Stimulated activated CD4-positive, alpha-beta T cell treated with anti-CD3 and anti-CD28 coated beads, Interleukin-12 subunit alpha, Interleukin-12 subunit beta, amount 100 ng/mL, for 24 hours (primary cell): ENCODE measurements at regions not wholly inside any gene's neighbourhood (a gene's known extent, or its start where the extent isn't known, plus 50 kb on each side); places are given as distances from the start of the nearest gene placed in this dataset.

Experiments
- DNase-seq, 2 experiments: peaks; one replicate each; pipeline ENCODE4 v3.0.0-alpha.2; 2020; ENCODE audit warnings: low read depth in 2 of 2

GRCh38 chr2:234640657-234641056, 143.8 kb upstream of the ARL4C start:
- DNase-seq: no peak

- no peak for DNase-seq
Measured at GRCh38 chr2:234638966-234639365, 142.1 kb upstream of the ARL4C start.

GRCh38 chr2:234635284-234635683, 138.4 kb upstream of the ARL4C start:
- no peak for DNase-seq

DNA sequence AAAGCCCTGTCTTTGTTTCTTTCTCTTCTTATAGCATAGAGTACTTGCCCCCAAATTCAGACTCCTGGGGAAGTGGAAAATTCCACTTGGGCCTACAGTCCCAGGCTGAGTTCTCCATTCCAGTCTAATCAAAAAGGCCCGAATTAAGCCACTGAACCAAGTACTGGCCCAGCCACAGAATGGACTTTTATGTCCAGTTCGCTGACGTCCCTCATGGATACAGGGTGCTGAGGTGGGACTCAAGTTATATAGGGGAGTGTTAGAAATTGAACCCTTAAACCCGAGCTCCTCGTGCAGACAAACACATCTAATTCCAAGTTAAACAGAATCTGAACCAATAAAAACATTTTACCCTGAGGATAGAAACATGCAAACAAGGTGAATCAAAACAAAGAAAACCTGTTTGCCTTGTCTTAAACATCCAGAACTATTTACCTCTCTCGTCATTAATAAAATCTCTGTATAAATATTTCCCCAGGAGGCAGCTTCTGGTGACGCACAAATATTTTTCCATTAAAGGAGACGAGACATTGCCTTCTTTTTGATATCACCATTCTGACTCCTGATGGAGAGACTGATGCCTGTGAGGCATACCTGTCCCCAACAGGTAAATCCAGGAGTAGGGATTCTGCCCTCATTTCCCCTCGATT, 136.8 kb upstream of the ARL4C start:
- no peak for DNase-seq

DNA sequence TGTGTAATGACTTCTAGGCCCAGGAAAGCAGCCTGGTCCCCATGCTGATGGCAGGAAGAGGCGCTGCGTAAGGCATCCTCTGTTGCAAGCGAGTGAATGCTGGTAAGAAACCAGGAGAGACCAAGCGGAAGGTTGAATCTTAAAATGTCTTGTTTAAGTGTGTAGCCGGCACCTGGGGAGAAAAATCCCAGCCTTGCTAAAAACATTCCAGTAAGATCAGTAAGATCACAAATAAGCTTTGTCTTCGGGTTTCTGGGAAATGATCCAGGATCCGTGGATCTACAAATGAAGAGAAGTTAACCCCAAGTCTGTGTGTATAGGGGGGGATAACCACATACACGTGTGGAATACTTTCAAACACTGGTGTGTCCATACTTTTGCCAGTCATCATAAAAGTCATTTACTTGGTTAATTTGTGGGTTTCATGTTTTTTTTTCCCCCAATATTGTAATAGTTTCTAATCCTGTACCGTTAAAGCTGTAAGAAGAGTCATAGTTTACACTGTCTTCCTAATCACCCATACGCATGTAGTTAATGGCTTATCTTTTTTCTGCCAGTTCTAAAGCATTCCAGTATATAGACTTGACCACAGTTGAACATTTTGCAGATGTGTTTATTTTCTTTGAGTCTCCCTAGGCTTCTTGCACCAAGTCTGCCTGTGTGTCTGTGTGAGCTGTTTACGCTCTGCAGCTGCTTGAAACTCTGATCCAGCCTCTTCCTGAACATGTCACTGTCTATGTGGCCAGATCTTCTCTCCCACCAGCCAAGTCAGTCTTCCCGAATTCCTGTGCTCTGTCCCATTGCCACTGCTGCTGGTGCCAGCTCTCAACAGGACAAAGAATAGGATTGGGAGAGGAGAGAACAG, 135.9 kb upstream of the ARL4C start:
- no peak for DNase-seq

DNA sequence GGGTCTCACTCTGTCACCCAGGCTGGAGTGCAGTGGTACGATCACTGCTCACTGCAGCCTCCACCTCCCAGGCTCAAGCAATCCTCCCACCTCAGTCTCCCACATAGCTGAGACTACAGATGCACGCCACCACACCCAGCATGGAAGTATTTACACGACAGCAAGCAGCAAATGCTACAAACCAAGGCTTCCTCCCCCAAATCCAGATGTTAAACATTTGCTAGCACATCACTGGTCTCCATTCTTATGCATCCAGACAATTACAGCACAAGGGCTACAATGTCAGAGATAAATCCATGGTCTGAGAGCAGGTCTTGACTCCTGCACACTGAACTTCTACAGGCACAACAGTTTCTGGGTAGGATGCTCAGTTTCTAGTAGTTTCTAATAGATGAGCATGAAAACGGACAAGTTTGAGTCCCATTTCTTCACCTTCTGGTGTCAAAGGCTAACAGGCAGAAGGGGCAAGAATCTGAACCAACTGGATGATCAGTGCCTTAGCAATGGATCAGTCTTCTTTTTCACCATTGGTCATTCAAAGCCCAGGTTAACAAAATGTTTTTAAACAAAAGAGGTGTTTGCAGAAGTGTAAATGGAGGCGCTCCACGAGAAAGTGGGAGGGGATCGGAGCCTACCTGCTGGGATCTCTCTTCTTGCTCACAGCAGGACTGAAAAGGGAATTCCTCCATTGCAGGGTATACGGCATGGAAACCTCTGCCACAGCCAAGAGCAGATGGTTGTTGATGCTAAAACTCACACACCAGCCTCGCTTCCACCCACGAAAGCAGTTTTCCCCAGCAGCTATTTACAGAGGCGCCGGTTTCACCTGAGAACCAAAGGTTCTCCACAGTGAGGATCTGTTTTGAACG, 135.0 kb upstream of the ARL4C start:
- DNase-seq: no peak

DNA sequence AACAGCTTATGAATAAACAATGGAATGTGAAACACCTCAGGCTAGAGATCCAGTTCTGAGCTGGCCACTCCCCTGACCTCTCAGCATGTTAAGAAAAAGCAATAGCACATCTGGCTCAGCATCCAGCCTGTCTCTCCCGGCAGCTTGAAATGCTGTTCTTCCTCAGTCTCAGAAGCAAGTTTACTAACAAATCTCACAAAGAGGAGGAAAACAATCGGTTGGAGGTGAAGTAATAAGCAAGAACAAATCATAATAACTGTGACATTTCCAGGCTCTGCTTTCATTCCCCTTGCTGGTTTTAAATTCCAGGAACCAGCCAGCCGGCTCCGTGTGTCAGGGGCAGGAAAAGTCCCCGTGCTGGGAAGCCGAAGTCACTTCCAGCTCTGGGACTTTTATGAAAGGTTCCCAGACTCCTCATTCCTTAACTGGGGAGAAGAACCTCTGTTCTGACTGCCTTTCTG, 133.9 kb upstream of the ARL4C start:
- DNase-seq: no peak

- no peak for DNase-seq
Measured at GRCh38 chr2:234629596-234629995, 132.7 kb upstream of the ARL4C start.

DNA sequence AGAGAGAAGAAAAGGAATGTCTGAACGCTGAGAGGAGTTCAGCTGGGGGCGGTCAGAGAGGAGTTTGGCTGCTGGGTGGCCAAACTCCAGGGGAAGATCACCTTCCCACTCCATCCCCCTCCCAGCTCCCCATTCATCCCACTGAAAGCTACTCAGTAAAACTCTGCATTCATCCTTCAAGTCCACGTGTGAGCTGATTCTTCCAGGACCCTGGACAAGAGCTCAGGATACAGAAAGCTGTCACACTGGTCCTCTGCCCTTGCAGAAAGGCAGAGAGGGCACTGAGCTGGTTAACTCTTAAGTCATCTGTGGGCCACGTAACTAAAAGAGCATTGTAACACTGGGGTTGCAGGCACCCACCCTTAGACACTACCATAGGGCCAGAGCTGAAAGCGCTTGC, 132.1 kb upstream of the ARL4C start:
- no peak for DNase-seq

- no peak for DNase-seq
Measured at GRCh38 chr2:234627308-234627707, 130.4 kb upstream of the ARL4C start.

- no peak for DNase-seq
Measured at GRCh38 chr2:234626566-234627130, 129.8 kb upstream of the ARL4C start.

GRCh38 chr2:234625626-234626250, 128.9 kb upstream of the ARL4C start:
- DNase-seq: no peak

- no peak for DNase-seq
Measured at GRCh38 chr2:234623521-234623991, 126.7 kb upstream of the ARL4C start.

- DNase-seq: no peak
Measured at GRCh38 chr2:234621120-234621519, 124.2 kb upstream of the ARL4C start.

- DNase-seq: no peak
Measured at GRCh38 chr2:234620018-234620417, 123.1 kb upstream of the ARL4C start.

GRCh38 chr2:234615643-234616356, 118.9 kb upstream of the ARL4C start:
- no peak for DNase-seq

DNA sequence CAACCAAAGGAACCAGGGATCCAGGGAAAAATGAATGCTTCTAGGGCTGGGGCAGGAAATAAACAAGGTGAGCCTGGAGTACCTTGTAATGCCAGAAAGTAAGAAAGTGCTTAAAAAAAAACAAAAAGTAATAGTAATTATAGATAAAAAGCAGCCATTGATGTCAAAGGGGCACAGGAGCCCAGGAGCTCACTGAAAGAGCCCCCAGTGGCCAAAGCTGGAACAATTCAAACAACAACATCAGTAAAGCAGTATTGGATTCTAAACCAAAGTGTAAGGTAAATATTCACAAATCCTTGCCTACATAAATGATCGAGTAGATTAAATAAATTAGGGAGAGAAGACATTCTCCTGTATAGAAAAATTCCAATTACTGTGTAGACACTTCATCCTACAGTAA, 114.3 kb upstream of the ARL4C start:
- no peak for DNase-seq

DNA sequence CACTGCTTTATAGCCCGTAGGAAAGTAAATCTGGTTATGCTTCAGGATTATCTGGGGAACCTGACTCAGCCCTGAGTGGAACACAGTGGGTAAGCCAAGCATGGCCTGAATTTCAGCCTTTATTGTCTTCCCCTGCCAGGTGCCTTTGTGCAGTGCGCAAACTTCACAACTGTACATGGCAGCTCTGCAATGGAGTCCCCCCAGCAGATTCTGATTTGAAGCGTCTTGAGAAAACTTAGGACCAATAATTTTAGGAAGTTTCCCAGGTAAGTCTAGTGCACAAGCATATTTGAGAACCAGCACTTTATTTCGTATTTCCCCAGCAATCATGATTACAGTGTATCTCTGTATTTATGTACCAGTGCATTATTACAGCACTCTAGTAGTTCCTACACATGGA, 112.1 kb upstream of the ARL4C start:
- DNase-seq: no peak

DNA sequence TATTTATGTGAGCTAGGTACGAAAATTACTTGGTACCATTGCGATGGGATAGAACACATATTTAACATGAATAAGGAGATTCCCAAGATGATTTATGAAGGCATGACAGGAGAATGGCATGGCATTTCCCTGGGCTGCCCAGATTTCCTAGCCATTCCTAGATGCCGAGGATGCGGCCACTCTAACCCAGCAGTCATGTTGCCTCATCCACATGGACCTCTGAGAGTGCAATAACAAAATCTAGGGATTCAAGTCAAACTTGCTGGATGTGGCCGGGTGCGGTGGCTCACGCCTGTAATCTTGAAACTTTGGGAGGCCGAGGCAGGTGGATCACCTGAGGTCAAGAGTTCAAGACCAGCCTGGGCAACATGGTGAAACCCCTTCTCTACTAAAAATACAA, 110.8 kb upstream of the ARL4C start:
- DNase-seq: no peak

DNA sequence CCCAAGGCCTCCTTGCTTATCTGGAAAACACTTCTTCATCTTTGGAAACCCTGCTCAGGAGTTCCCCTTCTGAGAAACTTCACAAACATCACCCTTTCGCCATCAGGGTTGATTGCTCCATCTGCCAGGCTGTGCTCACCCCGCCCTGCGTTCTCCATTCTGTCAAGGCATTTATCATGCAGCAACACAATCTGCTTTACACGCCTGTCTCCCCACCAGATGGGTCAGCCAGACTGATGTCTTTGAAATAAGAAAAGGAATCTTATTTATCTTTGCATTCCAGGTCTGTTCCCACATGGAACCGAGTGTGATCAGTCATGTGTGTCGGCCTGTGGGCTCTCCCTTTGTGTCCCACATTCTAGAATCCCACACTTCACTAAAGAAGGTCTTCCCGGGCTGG, 110.0 kb upstream of the ARL4C start:
- DNase-seq: no peak

DNA sequence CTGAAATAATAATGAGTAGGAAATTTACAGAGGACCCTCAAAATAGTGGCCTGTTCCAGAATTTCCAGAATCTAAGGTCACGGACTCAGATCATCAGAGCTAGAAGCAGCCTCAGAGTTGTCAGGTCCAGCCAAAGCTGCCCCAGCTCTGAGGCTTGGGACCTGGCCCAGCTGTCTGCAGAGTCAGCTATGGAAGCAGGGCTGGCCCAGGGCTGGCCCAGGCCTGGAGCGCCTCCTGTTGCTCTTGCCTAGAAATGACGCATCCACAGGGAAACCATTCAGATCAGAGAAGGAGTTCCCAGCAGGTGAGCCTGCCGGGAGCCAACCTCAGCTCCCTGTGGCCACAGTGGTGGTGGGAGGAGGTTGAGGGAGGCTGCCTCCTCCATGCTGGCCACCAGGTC, 106.7 kb upstream of the ARL4C start:
- DNase-seq: no peak
